Activated CD4-positive, alpha-beta T cell treated with anti-CD3 and anti-CD28 coated beads for 48 hours (primary cell): ENCODE measurements at regions not wholly inside any gene's neighbourhood (a gene's known extent, or its start where the extent isn't known, plus 50 kb on each side); places are given as distances from the start of the nearest gene placed in this dataset.

Experiments
- DNase-seq: peaks from one replicate; pipeline ENCODE4 v3.0.0-alpha.2; 2020

DNA sequence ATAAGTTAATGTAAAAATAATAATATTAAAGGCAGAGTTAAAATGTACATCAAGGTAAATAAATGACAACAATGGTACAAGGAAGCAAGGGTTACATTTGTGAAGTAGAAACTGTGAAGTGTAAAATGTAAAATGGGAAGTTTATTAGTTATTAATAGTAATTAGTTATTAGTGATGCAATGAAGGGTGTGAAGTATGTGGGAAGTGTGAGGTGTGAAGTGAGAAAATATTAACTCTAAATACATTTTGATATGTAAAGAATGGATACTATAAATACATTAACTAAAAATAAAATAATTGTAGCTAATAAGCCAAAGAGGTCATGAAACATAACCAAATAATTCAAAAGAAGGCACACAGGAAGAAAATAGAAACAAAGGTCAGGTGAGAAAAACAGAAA lies 316.4 kb downstream of the GBA3 start:
- no peak for DNase-seq

DNA sequence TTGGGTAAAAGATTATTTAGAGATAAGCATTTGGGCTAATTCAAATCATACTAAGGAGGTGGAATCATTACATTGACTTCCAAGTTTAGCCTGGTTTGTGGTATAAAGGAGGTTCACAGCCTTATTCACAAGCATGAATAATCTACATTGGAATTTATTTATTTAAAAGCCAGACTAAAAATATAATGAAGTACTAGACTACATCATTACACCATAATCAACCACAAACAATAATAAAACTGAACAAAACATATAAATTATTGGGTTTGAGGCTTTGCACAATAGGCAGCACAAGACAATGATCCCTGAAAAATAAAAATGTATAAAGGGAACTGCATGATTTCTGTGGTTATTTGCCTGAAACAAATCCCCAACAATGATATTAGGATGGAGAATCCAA lies 314.0 kb downstream of the GBA3 start:
- no peak for DNase-seq

DNA sequence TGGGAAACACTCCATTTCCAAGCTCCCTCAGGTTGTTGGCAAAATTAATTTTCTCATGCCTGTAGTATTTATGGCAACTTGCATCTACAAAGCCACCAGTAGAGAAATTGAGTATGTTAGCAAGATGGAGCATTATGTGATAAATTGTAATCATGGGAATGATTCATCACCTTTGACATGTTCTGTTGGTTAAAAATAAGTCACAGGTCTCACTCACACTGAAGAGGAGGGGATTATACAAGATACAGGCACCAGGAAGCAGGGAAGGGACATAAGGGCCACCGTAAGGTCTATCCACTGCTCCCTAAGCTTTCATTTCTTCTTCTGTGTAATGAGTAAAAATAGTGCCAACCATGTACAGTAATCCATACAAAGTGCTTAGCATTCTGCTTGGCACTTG lies 313.0 kb downstream of the GBA3 start:
- DNase-seq, result no peak

DNA sequence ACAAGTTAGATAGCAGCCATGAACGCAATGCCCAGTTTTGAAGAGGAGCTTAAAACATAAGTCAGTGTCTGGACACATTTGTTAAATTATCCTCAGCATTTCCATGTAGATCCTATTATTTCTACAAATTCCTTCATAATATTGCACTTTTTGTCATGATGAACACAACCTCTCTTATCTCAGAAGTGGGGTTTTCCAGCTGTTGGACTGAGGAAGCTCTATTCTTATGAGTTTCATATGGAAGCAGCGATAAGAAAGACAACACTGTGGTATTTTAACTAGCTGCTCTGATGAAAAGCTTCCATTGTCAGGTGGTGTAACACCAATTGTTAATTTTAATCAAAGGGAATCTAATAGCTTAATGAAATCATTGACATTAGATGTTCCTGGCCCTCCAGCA lies 308.7 kb downstream of the GBA3 start:
- no peak for DNase-seq

DNA sequence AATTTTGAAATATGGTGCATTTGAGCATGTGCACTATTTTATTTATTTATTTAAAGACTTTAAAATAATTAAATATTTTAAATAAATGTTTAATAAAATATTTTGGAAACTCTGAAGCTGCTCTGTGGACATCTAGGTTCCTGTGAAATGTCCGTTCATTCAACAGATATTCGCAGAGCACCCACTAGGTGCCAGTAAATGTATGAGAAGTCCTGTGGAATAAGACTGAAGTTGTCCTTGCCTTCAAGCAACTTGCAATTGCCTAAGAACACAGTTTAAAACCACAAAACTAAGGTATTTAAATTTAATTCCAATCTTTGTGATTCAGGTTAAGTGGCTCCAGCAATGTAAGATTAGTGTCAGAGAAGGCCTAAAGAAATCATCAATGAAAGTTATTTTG lies 306.7 kb downstream of the GBA3 start:
- no peak for DNase-seq

DNA sequence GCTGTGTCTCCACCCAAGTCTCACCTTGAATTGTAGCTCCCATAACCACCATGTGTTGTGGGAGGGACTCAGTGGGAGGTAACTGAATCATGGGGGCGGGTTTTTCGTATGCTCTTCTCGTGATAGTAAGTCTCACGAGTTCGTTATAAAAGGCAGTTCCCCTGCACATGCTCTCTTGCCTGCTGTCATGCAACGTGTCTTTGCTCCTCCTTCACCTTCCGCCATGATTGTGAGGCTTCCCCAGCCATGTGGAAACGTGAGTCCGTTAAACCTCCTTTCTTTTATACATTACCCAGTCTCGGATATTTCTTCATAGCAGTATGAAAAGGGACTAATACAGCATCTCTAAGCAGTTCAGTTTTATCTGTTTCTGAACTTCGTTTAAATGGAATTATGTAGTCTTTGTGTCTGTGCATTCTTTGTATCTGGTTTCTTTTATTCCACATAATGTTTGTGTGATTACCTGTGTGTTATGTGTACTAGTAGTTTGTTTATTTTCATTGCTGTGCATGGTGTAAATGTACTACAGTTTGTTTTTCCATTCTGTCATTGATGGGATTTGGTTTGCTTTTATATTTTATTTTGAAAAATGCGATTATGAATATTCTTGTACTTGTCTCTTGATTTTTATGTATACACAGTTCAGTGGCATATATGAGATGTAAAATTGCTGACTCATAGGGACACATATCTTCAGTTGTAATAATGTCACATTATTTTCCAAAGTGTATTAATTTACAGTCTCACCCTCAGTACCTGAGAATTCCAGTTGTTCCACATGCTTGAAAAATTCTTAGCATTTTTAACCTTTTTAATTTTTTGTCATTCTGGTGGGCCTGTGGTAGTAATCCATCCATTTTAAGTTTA lies 304.9 kb downstream of the GBA3 start:
- no peak for DNase-seq

DNA sequence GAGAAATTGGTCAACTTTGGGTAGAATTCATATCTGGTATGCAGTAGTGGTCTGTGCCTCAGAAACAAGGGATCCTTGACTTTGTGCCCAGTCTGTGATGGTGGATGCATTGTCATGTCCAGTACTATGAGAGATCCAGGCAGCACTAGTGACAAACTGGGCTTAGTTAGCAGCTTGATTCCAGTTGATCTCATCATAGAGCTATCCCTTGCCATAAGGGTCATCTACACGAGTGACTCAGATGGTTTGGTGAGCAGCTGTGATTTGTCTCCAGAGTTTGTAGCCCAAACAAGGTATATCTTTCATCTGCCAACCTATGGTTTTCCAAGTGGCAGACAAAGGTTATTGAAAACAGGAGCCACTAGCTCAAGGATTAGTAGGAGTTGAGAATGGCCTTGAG lies 298.8 kb downstream of the GBA3 start:
- DNase-seq, result no peak

DNA sequence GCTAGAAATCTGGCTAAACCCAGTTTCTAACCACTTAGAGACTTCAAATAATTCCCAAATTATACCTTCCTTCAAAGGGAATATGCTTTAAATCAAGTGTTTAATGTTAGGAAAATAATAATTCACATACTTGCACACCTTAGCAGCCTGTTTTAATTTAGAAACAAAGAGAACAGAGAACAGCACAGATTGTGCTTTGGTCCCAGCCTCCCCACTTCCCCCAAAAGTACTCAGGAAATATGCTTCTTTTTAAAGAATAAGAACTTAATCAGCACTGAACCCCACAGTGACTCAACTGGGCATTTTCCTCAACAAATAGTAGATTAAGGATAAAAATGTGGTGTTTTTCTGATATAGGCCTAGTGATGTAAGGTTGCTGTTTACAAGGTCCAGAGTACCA lies 295.8 kb downstream of the GBA3 start:
- DNase-seq, result no peak

DNA sequence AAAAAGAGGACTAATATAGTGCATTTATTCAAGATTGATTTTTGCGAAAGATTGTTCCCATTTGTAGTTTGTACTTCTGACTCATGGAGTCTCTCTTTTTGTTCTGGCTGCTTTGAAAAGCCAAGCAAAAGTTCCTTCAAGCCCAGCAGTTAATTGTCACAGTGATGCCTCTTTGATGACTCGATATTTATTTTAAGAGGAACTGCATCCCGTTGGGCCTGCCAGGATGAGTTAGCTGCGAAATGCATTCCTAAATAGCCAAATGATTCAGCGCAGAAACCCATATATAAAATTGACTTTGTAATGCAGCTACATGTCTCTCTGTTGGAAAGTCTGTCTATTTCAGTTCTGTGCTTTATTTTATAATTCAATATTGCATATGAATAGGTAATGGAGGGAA lies 295.1 kb downstream of the GBA3 start:
- no peak for DNase-seq

DNA sequence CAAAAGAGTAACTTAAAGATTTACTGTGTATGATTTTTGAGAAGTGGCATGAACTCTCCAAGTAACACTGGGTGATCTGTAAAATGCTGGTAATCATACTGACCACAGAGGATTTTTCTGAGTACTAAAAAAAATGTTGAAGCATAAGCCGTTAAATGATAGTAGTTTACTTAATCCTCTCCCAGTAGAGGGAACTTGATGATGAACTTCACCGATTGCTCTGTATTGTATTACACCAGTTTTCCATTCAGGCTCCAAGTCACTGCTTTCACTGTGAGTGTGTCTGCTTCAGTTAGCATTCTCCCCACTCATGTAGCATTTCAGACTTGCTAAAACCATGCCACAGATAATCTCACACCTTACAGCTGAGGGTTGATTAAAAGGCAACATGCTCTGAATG lies 294.1 kb downstream of the GBA3 start:
- DNase-seq, result no peak

DNA sequence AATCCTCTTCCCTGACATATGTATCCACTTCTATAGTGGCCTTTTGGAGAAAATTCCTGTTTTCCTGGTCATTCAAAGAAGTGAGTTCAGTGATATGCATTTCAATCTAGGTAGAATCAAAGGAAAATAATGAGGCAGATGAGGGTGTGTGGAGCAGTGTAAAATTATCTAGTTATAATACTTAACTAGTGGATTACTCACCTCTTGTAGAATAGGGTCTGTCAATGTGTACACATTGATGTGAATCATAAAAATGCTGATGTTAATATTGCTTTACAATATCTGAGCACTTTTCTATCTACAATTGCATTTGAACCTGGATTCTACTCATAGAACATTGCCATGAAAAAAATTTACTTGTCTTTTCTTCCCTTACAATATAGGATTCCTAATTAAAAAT lies 293.5 kb downstream of the GBA3 start:
- DNase-seq, result no peak

DNA sequence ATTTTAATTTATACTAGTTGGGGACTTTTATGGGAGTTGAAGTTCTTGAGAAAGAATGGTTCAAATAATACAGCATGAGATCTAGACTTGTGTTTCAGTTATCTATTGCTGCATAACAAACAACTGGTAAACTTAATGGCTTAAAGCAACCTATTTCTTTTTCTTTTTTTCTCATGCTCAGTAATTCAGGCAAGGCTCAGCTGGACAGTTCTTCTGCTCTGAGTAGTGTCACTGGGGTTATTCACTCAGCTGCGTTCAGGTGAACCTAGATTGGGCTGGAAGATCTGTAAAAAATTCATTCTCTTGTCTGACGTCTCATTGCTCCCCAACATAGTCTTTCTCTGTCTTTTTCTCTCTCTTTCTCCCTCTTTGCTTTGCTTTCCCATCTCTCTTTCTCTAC lies 291.7 kb downstream of the GBA3 start:
- DNase-seq, result no peak

DNA sequence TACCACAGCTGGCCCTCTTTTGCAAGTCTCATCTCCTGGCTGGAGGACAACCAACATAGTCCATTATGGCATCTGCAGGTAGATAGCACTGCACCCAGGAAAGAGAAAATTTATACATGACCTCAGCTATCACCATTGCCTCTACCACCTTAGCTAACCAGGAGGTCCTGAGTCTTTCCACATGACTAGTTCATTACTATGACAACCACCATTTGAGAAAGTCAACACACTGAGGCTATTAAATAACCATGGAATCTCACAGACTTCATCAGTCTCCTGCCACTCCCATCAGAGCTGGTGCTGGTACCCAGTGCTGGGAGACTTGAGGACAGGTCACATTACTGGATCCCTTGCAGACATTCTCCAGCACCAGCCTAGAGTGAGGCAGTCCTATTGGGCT lies 285.9 kb downstream of the GBA3 start:
- no peak for DNase-seq

DNA sequence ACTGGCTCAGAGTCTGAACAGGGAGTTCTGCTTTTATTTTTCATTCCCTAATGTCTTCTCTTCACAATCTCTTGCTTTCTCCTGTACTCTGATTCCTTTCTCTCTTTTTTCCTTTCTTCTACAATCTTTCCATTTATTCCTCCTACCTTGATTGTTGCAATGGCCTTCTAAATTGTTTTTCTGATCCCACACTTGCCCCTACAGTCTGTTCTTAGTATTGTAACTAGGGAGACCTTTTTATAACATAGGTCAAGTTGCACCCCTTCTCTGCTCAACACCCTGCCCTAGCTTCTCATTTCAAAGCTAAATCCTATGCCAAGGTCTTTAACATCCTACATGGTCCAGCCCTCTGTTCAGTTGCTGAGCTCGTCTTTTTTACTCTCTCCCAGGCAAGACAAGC lies 277.9 kb downstream of the GBA3 start:
- no peak for DNase-seq

DNA sequence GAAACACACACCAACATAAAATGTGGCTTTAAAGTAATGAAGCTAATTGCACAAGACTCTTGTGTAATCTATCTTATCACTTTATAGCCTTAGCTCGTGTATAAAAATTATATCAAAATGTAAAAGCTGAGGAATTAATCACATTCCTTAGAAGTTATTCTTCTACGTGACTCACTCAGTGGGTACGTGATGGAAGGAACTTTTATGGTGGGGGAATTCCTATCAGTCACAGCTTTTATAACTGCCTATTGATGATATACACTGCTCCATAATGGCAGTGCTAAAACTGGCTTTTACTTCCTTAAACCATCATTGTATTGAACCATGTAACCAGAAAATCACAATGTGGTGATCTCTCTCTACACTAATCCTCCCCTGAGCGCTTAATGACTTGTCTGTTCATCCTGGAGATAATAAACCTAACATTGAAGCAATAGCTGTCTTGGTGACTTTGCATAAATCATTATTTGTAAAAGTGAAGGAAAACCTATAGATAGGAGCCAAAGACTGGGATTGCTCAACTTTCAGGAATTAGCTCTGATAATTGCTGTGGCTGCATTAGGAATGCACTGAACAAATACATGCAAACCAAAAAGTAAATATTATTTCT lies 276.7 kb downstream of the GBA3 start:
- no peak for DNase-seq

DNA sequence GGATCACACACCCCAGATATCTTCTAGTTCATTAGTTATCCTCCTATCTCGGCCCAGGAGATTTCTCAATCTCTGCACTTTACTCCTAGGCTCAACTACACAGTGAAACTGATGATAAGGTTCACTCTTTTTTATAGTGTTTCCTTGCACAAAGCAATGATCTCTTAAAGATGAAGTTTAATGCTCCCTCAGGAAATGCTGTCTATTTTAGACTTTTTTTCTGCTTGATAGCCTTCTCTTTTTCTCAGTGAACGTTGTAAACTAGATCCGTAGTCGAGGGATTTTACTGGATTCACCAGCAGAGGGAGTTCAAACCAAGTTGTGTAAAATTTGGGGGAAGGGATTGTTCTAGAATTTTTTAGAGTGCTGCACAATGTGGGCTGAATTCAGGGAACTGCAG lies 269.6 kb downstream of the GBA3 start:
- DNase-seq, result no peak

DNA sequence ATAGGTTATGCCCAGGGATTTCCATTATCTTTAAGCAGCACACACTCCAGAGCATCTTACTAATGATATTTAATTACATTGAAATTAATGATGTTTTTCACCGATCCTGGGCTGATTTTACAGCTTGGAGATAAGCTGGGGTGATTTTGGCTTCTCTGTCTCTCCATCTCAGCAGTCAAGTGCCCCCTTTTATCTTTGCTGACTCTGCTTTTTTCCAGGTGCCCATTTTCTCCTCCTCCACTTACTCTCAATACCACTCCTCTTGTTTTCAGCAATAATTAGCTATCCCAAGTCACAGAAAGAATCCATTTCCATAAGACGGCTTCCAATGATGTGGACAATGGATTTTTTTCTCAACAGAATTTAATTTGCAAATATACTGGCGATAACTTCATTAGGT lies 266.7 kb downstream of the GBA3 start:
- DNase-seq, result no peak

DNA sequence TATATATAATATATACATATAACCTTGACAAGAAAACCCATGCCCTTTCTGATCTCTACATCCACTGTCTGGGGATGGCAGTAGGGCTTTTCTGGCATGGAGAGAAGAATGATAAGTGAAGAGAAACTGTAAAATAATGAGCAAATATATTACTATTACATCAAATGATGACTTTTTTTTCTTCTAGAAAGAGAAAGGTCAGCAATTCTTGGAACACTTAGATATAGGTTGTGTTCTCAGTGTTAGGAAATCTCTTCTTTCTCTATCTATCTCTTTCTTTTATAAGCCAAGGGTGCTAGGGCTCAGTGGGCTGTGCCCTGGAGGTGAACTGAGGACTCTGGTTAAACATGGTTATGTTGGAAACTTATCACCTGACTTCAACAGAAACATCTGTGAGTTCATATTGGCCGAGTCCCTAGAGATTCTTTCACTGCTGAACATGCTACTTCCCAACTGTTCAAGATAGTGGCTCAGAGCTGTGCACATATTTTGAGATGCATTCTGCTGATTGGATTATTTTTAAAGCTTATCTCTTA lies 265.1 kb downstream of the GBA3 start:
- no peak for DNase-seq

DNA sequence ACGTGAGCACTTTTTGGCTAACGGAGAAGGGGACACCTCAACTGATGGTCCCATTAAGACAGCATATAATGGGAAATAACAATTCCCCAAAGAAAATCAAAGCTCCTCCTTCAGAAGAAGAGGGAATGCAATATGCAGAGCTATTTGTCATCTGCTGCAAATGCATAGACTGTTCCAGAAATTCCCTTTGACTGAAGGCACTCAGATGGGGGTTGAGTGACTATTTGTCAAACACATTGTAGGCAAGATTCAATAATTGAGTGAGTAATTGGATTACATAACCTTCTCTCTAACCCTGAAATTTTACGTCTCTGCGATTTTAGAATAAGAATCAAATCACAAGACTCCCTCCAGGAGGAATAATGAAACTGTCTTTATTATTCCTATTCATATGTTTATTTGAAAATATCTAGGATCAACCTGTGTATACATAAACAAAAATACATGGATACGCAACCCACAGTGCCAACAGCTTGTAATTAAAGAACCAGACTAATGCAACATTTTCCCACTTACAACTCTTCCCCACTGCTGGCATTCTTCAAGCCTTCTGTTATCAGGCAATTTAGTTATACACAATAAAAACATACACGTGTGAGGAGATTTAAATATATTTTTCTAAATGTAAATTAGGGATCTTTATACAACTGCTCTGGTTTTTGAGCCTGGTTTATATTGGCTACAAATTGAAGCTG lies 256.6 kb downstream of the GBA3 start:
- no peak for DNase-seq

DNA sequence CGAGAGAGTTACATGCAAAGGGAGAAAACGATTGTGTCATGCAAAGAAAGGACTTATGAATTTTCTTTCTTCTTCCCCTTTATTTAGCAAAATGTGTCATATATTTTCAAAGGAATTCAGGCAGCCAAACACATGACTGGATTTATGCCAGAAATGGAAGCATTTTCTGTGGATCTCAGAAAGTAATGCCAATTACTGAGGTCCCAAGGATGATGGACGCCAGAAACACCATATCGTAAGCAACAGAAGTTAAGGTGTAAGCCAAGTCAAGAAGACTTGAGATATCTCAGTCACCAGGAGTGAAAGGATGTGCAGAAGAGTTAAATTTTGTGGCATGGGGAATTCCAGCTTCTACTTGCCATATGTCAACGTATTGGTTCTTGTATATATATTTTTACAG lies 255.1 kb downstream of the GBA3 start:
- no peak for DNase-seq

DNA sequence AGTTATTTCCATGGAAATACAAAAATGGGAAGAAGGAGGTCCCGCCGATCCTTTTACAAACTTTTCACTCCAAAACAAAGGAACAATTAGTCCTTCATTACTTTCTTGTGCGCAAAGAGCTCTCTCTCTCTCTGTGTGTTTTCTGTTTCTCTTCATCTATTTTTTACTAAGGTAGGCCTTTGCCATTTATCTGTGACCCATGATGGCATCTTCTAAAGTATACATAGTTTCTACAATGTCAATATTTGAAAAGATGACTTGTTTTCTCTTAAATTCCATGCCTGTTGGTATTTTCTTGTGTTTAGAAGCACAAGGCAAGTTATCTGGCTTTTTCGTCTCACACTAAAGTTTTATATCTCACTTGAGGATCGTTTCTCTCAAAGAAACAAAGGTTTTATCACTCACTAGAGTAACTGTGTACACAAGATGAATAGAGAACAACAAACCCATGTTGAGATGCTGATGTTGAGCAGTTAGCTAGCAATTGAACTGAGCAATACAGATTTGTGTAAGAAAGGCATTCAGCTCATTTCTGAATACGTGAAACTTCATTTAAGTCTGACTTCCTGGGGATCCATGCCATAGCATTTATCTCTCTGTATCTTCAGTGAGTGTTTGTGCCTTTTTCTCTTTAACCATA lies 250.3 kb downstream of the GBA3 start:
- DNase-seq, result no peak

DNA sequence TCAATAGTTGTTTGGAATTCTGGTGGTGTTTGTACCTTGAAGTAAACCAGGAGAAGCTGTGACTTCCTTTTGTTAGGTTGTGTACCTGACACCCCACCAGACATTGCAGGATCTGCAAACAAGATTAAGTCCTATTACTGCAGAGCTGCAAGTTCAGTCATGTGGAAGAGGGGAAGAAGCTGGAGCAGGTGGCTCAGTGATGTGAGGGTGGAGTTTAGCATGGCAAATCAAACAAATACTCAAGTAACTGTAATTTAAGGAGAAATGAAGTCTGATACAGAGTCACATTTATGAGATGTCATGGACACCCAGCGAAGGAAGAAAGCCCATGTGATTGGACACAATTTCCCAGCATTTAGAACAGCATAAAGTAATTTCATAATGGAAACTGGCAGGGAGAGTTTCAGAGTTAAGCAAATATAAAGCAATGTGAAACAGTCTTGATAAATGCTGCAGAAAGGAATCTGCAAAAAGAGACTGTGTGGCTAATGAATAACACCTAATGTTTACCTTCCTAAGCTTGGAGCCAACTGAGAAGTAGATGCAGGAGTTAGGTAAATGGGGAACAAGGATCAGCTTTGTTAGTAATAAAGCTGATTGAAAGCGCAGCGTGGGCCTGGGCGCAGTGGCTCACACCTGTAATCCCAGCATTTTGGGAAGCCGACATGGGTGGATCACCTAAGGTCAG lies 249.1 kb downstream of the GBA3 start:
- DNase-seq, result no peak

DNA sequence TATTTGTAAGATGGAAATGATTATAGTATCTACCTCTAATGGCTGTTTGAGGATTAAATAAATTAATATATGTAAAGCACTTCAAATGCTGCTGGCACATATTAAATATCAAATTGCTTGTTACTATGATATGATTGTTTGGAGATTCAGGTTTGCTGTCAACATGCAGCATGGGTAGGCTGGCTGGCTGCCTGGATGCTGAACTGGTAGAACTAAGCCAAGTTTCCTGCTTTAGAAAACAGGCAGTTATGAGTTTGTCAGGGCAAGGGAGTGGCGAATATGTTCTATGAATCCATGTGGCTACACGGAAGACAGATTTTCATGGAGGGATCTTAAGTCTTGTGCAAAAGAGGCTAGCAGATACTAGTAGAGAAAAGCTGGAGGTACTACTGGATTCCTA lies 239.6 kb downstream of the GBA3 start:
- no peak for DNase-seq
